22Rv1 (cell line): ENCODE measurements at regions not wholly inside any gene's neighbourhood (a gene's known extent, or its start where the extent isn't known, plus 50 kb on each side); places are given as distances from the start of the nearest gene placed in this dataset.

Source experiments
- CTCF ChIP-seq: fragments of 450-650 bp; IDR thresholded peaks from 2 replicates; pipeline ENCODE4 v1.5.1; 2017; ENCODE audit warnings: mild to moderate bottlenecking
- ZFX ChIP-seq: fragments of 450-650 bp; IDR thresholded peaks from 2 replicates; pipeline ENCODE4 v1.6.1; 2017; ENCODE audit warnings: antibody characterized with exemption, borderline replicate concordance

- TF ChIP-seq CTCF (no peak), ZFX (no peak)
Measured at GRCh38 chr10:43882711-43883110, 234.0 kb upstream of the ZNF32 start.
